Type B pancreatic cell (in vitro differentiated cells): ENCODE measurements at regions not wholly inside any gene's neighbourhood (a gene's known extent, or its start where the extent isn't known, plus 50 kb on each side); places are given as distances from the start of the nearest gene placed in this dataset.
"Not testable (repeated sequence)": the region's sequence is repeated elsewhere in the genome, so short reads cannot be mapped to it uniquely, and the experiment has no call there.

ENCODE experiments used
- DNase-seq: peaks from one replicate; pipeline ENCODE4 v3.0.0; 2021; ENCODE audit warnings: mixed read lengths; ENCODE audit not compliant: unreplicated experiment; ENCODE audit errors: extremely low spot score
- H3K27ac Mint-ChIP-seq: 2 replicates; pipeline ENCODE4 v1.8.0; 2021; ENCODE audit warnings: mild to moderate bottlenecking, mixed read lengths
- H3K27me3 Mint-ChIP-seq: 2 replicates; pipeline ENCODE4 v1.8.0; 2021; ENCODE audit warnings: mixed read lengths
- H3K36me3 Mint-ChIP-seq: 2 replicates; pipeline ENCODE4 v1.8.0; 2021; ENCODE audit warnings: mixed read lengths
- H3K4me1 Mint-ChIP-seq: one replicate; pipeline ENCODE4 v1.8.0; 2021; ENCODE audit warnings: mixed read lengths; ENCODE audit not compliant: unreplicated experiment
- H3K4me3 Mint-ChIP-seq: 2 replicates; pipeline ENCODE4 v1.8.0; 2021; ENCODE audit warnings: mild to moderate bottlenecking, mixed read lengths
- H3K9me3 Mint-ChIP-seq: 2 replicates; pipeline ENCODE4 v1.8.0; 2021; ENCODE audit warnings: mixed read lengths
- TF ChIP-seq, protein P1 (sequence below): fragments of 200-600 bp; sonication (generic); conservative IDR thresholded peaks from 2 replicates; pipeline ENCODE4 v1.5.0; 2021; ENCODE audit warnings: antibody characterized with exemption, mild to moderate bottlenecking

DNA sequence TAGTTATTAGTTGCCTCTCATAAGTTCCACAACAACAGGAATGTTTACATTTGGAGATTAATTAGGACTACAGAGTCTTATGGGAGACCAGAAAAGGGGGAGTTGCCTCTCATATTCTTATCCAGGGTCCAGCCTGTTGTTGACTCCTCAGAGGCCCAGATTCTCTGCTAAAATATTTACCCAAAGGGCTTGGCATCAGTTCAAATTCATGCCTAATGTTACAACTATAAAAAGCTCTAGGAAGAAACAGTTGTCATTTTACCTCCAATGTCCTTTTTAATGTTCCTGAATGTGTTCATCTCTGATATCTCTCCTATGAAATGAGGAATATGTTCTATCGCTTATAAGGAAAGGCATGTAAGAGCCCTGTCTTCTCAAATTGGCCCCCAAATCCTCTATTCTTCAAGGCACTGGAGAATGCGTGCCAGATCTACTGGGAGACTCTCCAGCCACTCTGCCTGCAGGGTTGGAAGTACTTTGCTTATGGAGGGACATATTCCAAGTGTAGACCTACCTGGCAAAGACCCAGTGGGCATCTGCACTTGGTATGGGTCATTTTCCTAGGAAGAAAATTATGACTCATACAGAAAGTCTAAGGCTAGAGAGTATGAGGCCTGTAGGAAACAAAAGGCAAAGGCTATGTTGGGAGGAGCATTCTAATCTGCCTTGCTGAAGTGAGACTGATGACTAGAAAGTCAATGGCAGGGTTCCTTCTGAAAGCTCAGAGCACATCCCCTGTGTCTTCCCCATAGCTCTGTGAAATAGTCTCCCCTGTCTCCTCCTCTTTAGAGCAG is 192.6 kb downstream of the ESM1 start:
- Mint-ChIP-seq H3K27ac (no peak overlapping the region), H3K9me3 (no peaks in the 10 kb centered on the region), H3K36me3 (no peaks in the 10 kb centered on the region), H3K27me3 (no peaks in the 10 kb centered on the region), H3K4me1 (no peaks in the 10 kb centered on the region), H3K4me3 (no peak overlapping the region)
- DNase-seq = no peak
- TF ChIP-seq, protein P1, sequence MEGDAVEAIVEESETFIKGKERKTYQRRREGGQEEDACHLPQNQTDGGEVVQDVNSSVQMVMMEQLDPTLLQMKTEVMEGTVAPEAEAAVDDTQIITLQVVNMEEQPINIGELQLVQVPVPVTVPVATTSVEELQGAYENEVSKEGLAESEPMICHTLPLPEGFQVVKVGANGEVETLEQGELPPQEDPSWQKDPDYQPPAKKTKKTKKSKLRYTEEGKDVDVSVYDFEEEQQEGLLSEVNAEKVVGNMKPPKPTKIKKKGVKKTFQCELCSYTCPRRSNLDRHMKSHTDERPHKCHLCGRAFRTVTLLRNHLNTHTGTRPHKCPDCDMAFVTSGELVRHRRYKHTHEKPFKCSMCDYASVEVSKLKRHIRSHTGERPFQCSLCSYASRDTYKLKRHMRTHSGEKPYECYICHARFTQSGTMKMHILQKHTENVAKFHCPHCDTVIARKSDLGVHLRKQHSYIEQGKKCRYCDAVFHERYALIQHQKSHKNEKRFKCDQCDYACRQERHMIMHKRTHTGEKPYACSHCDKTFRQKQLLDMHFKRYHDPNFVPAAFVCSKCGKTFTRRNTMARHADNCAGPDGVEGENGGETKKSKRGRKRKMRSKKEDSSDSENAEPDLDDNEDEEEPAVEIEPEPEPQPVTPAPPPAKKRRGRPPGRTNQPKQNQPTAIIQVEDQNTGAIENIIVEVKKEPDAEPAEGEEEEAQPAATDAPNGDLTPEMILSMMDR = no peak

DNA sequence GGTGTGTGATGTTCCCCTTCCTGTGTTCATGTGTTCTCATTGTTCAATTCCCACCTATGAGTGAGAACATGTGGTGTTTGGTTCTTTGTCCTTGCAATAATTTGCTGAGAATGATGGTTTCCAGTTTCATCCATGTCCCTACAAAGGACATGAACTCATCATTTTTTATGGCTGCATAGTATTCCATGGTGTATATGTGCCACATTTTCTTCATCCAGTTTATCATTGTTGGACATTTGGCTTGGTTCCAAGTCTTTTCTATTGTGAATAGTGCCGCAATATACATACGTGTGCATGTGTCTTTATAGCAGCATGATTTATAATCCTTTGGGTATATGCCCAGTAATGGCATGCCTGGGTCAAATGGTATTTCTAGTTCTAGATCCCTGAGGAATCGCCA is 197.5 kb downstream of the ESM1 start:
- H3K4me3 Mint-ChIP-seq, H3K4me1 Mint-ChIP-seq, H3K36me3 Mint-ChIP-seq, H3K9me3 Mint-ChIP-seq, H3K27me3 Mint-ChIP-seq, DNase-seq, H3K27ac Mint-ChIP-seq: not testable (repeated sequence)

DNA sequence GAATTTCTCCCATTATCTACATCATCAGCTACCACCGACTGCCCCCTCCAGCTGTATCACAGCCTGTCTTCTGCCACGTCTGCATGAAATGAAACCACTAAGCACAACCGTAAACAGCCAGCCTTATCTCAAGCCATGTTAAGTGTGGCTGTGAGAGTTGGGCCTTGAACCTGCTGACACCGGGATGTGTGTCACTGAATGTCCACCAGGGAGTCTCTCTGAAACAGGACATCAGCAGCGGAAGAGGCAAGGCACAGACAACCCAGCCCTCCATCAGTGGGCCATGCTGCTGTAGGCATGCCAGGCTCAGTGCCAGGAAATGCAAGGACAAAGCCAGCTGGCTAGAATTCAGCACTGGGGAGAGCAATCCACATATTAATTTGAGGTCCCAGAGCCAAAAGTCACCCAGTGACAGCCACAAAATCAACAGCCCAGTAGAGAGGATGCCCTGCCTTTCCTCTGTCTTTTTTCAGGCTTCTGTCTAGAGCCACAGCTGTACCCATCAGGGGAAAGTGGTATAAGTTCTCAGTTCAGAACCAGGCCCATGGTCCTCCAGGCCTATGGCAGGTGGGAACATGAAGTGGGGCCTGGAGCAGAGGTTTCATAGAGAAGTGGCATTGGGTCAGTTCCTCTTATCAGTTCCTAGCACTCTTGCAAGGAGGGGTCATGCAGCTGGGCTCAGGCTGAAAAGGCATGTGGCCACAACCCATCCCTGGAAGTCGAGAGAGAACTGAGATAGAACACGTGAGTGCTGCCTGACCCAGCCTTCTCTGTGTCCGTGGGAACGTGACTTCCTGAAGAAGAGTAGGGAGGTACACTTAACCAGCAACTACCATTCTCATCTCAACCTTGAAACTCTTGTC is 199.4 kb downstream of the ESM1 start:
- Mint-ChIP-seq H3K27me3 (no peaks in the 10 kb centered on the region), H3K4me3 (no peak overlapping the region), H3K9me3 (no peaks in the 10 kb centered on the region), H3K4me1 (no peaks in the 10 kb centered on the region), H3K27ac (no peak overlapping the region), H3K36me3 (no peaks in the 10 kb centered on the region)
- TF ChIP-seq, protein P1 = no peak
- no peak for DNase-seq

DNA sequence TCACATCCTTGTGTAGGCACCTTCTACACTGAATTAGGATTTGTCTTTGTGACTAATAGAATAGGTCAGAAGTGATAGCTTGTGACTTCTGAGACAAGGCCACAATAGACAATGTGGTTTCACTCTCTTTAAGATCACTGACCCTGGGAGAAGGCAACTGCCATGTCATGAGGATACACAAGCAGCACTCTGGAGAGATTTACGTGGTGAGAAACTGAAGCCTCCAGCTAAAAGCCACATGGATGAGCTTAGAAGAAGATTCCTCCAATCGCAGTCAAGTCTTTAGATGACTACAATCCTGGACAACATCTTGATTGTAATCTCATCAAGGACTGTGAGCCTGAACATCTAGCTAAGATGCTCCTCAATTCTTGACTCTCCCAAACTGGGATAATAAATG is 206.6 kb downstream of the ESM1 start:
- Mint-ChIP-seq H3K27ac (no peak overlapping the region), H3K4me1 (peaks cover 11% of the 10 kb centered on the region), H3K4me3 (no peak overlapping the region), H3K27me3 (no peaks in the 10 kb centered on the region), H3K36me3 (no peaks in the 10 kb centered on the region), H3K9me3 (no peaks in the 10 kb centered on the region)
- no peak for DNase-seq
- TF ChIP-seq, protein P1 = no peak

DNA sequence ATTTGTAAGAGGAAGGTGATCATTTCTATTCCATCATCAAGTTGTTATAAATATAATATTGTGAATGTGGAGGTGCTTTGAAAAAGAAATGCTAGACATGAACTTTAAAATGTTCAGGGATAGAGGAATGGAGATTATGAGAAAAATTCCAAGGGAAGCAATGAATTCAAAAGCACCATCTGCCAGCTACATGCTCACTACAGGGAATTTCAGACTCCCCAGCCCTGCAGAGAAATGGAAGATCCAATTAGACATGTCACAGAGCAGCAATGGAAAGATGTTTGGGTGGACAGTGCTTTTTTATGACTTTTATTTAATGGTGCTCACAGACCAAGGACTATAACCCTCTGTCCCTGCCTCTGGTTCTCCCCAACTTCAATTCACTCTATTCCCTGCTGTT is 209.7 kb downstream of the ESM1 start:
- no peaks in the 10 kb centered on the region for H3K27me3 Mint-ChIP-seq
- H3K4me1 Mint-ChIP-seq = peaks cover 11% of the 10 kb centered on the region
- no peaks in the 10 kb centered on the region for H3K9me3 Mint-ChIP-seq

More for the DNA sequence above, 209.7 kb downstream of the ESM1 start:
- H3K4me3 Mint-ChIP-seq = no peak overlapping the region
- no peak for DNase-seq
- H3K27ac Mint-ChIP-seq = no peak overlapping the region
- TF ChIP-seq, protein P1 = no peak
- H3K36me3 Mint-ChIP-seq = no peaks in the 10 kb centered on the region
